Neural cell (in vitro differentiated cells): ENCODE measurements at regions not wholly inside any gene's neighbourhood (a gene's known extent, or its start where the extent isn't known, plus 50 kb on each side); places are given as distances from the start of the nearest gene placed in this dataset.

Experiments used
- CTCF ChIP-seq: fragments of 450-650 bp; IDR thresholded peaks from 2 replicates; pipeline ENCODE4 v1.5.1; 2014; ENCODE audit warnings: antibody characterized with exemption, mild to moderate bottlenecking, moderate library complexity; ENCODE audit not compliant: poor library complexity, severe bottlenecking
- EP300 ChIP-seq: fragments of 450-650 bp; conservative IDR thresholded peaks from 2 replicates; pipeline ENCODE4 v1.6.1; 2014; ENCODE audit warnings: antibody characterized with exemption, mild to moderate bottlenecking, moderate library complexity; ENCODE audit not compliant: poor library complexity, severe bottlenecking
- EZH2 ChIP-seq: fragments of 200-600, 300-800 bp; shearing (Covaris generic), sonication (generic); IDR thresholded peaks from 2 replicates; pipeline ENCODE4 v1.6.1; 2014; ENCODE audit warnings: antibody characterized with exemption, low read length, borderline replicate concordance, mild to moderate bottlenecking; ENCODE audit not compliant: insufficient read depth, poor library complexity, severe bottlenecking
- MXI1 ChIP-seq: fragments of 450-650 bp; conservative IDR thresholded peaks from 2 replicates; pipeline ENCODE4 v1.6.1; 2014; ENCODE audit warnings: antibody characterized with exemption, mild to moderate bottlenecking; ENCODE audit not compliant: poor library complexity, severe bottlenecking
- POLR2AphosphoS5 ChIP-seq: IDR thresholded peaks from 2 replicates; pipeline ENCODE4 v1.6.1; 2012
- RAD21 ChIP-seq: fragments of 450-650 bp; conservative IDR thresholded peaks from 2 replicates; pipeline ENCODE4 v1.6.1; 2014; ENCODE audit warnings: antibody characterized with exemption, mild to moderate bottlenecking, moderate library complexity
- REST ChIP-seq: IDR thresholded peaks from 2 replicates; pipeline ENCODE4 v1.6.1; 2012; ENCODE audit warnings: borderline replicate concordance
- TAF1 ChIP-seq: IDR thresholded peaks from 2 replicates; pipeline ENCODE4 v1.6.1; 2012; ENCODE audit warnings: low read depth

- TF ChIP-seq EP300 (no peak), CTCF (no peak), REST (no peak), RAD21 (no peak), EZH2 (no peak), POLR2AphosphoS5 (no peak), TAF1 (no peak), MXI1 (no peak)
Observed at GRCh38 chr17:77328823-77329740, 188.3 kb downstream of the SEC14L1 start.
